ENCODE measurements at regions not wholly inside any gene's neighbourhood (a gene's known extent, or its start where the extent isn't known, plus 50 kb on each side); places are given as distances from the start of the nearest gene placed in this dataset.
A peak's percentile ranks its signal among the peaks of the same experiment; 100 is the strongest.
"Not testable (repeated sequence)": the region's sequence is repeated elsewhere in the genome, so short reads cannot be mapped to it uniquely, and the experiment has no call there.

- H3K27me3 Mint-ChIP-seq (ENCODE audit: low read depth, poor library complexity) = peaks cover 7% of the 10 kb centered on the region
- DNase-seq = no peak
- H3K4me1 Mint-ChIP-seq = peaks cover 68% of the 10 kb centered on the region
- H3K36me3 Mint-ChIP-seq (ENCODE audit: low read depth) = peaks cover 5% of the 10 kb centered on the region
- TF ChIP-seq, protein P1, sequence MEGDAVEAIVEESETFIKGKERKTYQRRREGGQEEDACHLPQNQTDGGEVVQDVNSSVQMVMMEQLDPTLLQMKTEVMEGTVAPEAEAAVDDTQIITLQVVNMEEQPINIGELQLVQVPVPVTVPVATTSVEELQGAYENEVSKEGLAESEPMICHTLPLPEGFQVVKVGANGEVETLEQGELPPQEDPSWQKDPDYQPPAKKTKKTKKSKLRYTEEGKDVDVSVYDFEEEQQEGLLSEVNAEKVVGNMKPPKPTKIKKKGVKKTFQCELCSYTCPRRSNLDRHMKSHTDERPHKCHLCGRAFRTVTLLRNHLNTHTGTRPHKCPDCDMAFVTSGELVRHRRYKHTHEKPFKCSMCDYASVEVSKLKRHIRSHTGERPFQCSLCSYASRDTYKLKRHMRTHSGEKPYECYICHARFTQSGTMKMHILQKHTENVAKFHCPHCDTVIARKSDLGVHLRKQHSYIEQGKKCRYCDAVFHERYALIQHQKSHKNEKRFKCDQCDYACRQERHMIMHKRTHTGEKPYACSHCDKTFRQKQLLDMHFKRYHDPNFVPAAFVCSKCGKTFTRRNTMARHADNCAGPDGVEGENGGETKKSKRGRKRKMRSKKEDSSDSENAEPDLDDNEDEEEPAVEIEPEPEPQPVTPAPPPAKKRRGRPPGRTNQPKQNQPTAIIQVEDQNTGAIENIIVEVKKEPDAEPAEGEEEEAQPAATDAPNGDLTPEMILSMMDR (IDR thresholded peaks at IDR 0.05) = no peak
- no peaks in the 10 kb centered on the region for H3K9me3 Mint-ChIP-seq
- H3K4me3 Mint-ChIP-seq = no peak overlapping the region
- peak overlapping the region; percentile 4 for H3K27ac Mint-ChIP-seq
Observed at GRCh38 chr15:35697549-35698299, 151.8 kb upstream of the DPH6 start.

- no peak for DNase-seq
- Mint-ChIP-seq H3K27me3 (ENCODE audit: low read depth, poor library complexity) (peaks cover 4% of the 10 kb centered on the region), H3K4me1 (peaks cover 71% of the 10 kb centered on the region), H3K4me3 (no peak overlapping the region), H3K9me3 (no peaks in the 10 kb centered on the region), H3K36me3 (ENCODE audit: low read depth) (peaks cover 5% of the 10 kb centered on the region), H3K27ac (no peak overlapping the region)
- TF ChIP-seq, protein P1 (IDR thresholded peaks at IDR 0.05) = no peak
Observed at GRCh38 chr15:35698331-35698730, 152.4 kb upstream of the DPH6 start.

- no peak for DNase-seq
- Mint-ChIP-seq H3K27me3 (ENCODE audit: low read depth, poor library complexity) (peaks cover 4% of the 10 kb centered on the region), H3K27ac (no peak overlapping the region), H3K4me3 (no peak overlapping the region), H3K9me3 (no peaks in the 10 kb centered on the region), H3K4me1 (peaks cover 71% of the 10 kb centered on the region), H3K36me3 (ENCODE audit: low read depth) (peaks cover 5% of the 10 kb centered on the region)
- TF ChIP-seq, protein P1 (IDR thresholded peaks at IDR 0.05) = no peak
Observed at GRCh38 chr15:35698966-35699575, 153.1 kb upstream of the DPH6 start.

- H3K9me3 Mint-ChIP-seq; H3K36me3 Mint-ChIP-seq (ENCODE audit: low read depth); H3K4me3 Mint-ChIP-seq; DNase-seq; H3K27ac Mint-ChIP-seq; H3K27me3 Mint-ChIP-seq (ENCODE audit: low read depth, poor library complexity): not testable (repeated sequence)
- peaks cover 82% of the 10 kb centered on the region for H3K4me1 Mint-ChIP-seq
Observed at GRCh38 chr15:35700091-35700593, 154.2 kb upstream of the DPH6 start.

DNA sequence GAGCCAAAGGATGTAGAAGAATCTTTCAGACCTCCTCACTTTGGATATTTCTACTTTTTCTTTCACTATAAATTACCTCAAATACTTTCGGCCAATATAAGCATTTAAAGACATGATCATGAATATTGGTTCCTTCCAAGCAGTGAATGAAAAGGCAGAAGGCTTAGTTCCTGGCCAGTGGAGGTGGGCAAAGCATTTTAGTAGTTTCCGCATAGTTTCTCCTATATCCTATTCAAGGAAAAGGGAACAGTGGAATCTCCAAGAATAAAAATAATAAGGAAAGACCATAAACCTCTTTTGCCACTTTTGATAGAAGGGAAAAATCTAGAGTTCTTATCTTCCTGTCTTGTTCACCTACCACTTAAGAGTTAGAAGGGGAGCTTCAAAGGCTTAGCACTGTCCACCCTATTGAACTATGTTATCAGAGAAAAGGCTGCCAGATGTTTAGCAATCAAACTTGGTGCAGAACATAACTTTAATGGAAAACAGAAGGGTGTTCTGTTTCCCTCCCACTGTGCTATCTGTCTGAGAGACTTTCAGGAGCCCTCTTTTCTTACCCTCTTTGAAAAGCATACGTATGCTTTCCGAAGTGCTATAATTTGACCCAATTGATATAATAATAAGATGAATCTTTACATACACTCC, 155.6 kb upstream of the DPH6 start:
- no peak overlapping the region for H3K27ac Mint-ChIP-seq
- no peaks in the 10 kb centered on the region for H3K9me3 Mint-ChIP-seq
- H3K36me3 Mint-ChIP-seq (ENCODE audit: low read depth) = peaks cover 5% of the 10 kb centered on the region
- H3K27me3 Mint-ChIP-seq (ENCODE audit: low read depth, poor library complexity) = no peaks in the 10 kb centered on the region
- H3K4me1 Mint-ChIP-seq = peaks cover 90% of the 10 kb centered on the region
- no peak for DNase-seq
- TF ChIP-seq, protein P1 (IDR thresholded peaks at IDR 0.05) = no peak
- no peak overlapping the region for H3K4me3 Mint-ChIP-seq

DNA sequence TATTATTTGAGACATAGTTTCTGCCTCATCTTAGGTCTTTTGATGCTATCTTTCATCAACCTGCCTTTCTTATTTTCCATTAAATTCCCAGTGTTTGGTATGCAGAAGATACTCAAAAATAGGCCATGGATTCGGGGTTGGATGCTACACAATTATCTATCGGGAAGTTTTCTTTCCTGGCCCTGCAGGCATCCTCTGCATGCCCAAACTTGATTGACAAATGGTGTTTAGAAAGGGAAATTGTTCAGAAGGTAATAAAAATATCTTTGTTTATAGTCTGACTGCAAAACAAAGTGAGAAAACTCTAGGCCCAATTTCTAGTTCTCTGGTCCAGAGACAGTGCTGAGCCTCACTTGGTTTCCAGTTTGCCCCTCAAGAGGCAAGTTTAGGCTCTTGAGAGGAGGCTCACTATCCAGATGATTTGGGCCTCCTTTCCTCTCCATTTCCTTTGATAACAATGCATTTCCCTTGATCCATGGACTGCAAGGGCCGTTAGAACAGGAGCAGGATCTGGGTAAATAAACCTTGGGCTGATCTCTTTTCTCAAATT, 157.1 kb upstream of the DPH6 start:
- H3K36me3 Mint-ChIP-seq (ENCODE audit: low read depth) = peaks cover 5% of the 10 kb centered on the region
- no peak for DNase-seq
- H3K27me3 Mint-ChIP-seq (ENCODE audit: low read depth, poor library complexity) = no peaks in the 10 kb centered on the region
- H3K4me3 Mint-ChIP-seq = no peak overlapping the region
- TF ChIP-seq, protein P1 (IDR thresholded peaks at IDR 0.05) = no peak
- no peaks in the 10 kb centered on the region for H3K9me3 Mint-ChIP-seq
- H3K27ac Mint-ChIP-seq = peak overlapping the region; percentile 86
- H3K4me1 Mint-ChIP-seq = peaks cover 83% of the 10 kb centered on the region
